Skeletal muscle satellite cell (primary cell): ENCODE measurements at regions not wholly inside any gene's neighbourhood (a gene's known extent, or its start where the extent isn't known, plus 50 kb on each side); places are given as distances from the start of the nearest gene placed in this dataset.

Source experiments
- H3K27me3 ChIP-seq: 2 replicates; pipeline ENCODE4 v1.7.0; 2013; ENCODE audit warnings: low read length; ENCODE audit not compliant: control insufficient read depth, insufficient read depth
- H3K36me3 ChIP-seq: 2 replicates; pipeline ENCODE4 v1.7.0; 2013; ENCODE audit warnings: mild to moderate bottlenecking, control low read depth, low read length; ENCODE audit not compliant: insufficient read depth
- H3K4me1 ChIP-seq: 2 replicates; pipeline ENCODE4 v1.7.0; 2013; ENCODE audit warnings: low read length; ENCODE audit not compliant: control insufficient read depth, insufficient read depth
- H3K4me2 ChIP-seq: 2 replicates; pipeline ENCODE4 v1.7.0; 2013; ENCODE audit warnings: mild to moderate bottlenecking, low read length
- H3K4me3 ChIP-seq: 2 replicates; pipeline ENCODE4 v1.7.0; 2013; ENCODE audit warnings: low read length
- H3K9ac ChIP-seq: 2 replicates; pipeline ENCODE4 v1.7.0; 2013; ENCODE audit warnings: mild to moderate bottlenecking, low read depth, low read length, moderate library complexity
- H3K9me3 ChIP-seq: replicated peaks from 2 replicates; pipeline ENCODE4 v1.7.0; 2013; ENCODE audit warnings: mild to moderate bottlenecking, control low read depth, low read length

- Histone ChIP-seq H3K36me3 (no peaks in the 10 kb centered on the region), H3K9me3 (no peaks in the 10 kb centered on the region), H3K9ac (no peak overlapping the region), H3K4me2 (no peak overlapping the region), H3K4me1 (peaks cover 52% of the 10 kb centered on the region), H3K27me3 (no peaks in the 10 kb centered on the region), H3K4me3 (no peak overlapping the region)
Observed at GRCh38 chr2:47226923-47227220, 50.6 kb upstream of the CALM2 start.

- Histone ChIP-seq H3K9ac (no peak overlapping the region), H3K4me1 (peaks cover 58% of the 10 kb centered on the region), H3K4me3 (no peak overlapping the region)
Observed at GRCh38 chr2:47226132-47226922, 50.0 kb upstream of the CALM2 start.

More at GRCh38 chr2:47226132-47226922, 50.0 kb upstream of the CALM2 start:
- no peaks in the 10 kb centered on the region for H3K36me3 ChIP-seq
- H3K9me3 ChIP-seq, result no peaks in the 10 kb centered on the region
- H3K27me3 ChIP-seq, result no peaks in the 10 kb centered on the region
- no peak overlapping the region for H3K4me2 ChIP-seq
